ENCODE measurements at regions not wholly inside any gene's neighbourhood (a gene's known extent, or its start where the extent isn't known, plus 50 kb on each side); places are given as distances from the start of the nearest gene placed in this dataset.

DNA sequence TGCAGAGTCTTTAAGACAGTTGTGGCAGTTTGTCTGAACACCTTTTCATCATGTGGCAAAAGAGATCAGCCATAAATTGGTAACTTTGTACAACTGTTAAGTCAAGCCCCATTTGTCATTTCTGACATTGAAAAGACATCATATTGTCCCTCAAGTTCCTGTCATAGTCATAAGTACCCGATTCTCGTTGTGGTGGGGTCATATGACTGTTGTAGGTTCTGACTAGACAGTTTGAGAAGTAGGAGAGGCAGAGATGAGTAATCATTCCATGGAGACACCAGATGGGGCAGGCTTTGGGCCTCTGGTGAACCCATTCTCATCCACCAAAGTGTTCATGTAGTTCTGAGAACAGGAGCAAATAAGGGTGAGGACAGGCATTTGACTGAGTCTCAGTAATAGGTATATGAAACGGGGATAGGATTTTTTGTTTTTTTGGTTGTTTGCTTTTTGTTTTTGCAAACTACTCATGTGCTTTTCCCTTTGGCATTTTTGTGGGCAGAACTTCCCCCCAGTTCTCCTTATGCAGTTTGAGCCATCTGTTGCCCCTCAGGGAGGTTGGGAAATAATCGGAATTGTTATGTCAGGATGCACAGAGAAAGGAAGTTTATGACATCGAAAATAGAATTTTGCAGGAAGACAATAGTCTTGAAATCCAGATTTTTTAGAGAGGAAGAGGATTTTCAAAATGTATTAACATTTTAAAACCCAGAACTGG is 86.9 kb upstream of the KCNE2 start (continued):
- TF ChIP-seq, protein P1, sequence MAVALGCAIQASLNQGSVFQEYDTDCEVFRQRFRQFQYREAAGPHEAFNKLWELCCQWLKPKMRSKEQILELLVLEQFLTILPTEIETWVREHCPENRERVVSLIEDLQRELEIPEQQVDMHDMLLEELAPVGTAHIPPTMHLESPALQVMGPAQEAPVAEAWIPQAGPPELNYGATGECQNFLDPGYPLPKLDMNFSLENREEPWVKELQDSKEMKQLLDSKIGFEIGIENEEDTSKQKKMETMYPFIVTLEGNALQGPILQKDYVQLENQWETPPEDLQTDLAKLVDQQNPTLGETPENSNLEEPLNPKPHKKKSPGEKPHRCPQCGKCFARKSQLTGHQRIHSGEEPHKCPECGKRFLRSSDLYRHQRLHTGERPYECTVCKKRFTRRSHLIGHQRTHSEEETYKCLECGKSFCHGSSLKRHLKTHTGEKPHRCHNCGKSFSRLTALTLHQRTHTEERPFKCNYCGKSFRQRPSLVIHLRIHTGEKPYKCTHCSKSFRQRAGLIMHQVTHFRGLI (tag by site-specific recombination; IDR thresholded peaks at IDR 0.05), result no peak

DNA sequence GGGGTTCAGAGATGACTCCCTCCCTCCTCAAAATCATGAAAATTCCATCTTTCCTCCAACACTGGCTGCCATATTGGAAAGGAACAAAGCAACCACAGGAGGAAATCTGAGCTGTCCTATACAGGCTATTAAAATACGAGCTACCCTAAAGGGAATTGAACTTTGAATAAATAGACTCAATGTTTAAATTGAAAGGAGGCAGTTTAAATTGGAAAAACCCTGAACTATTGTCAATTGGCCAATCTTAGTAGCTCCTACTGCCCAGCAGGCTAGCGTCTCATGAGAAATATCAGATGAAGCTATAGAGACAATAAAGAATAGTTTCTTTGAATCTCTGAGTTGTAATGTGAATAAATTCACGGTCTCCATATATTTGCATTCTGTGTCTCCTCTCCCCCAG is 85.4 kb upstream of the KCNE2 start:
- Histone ChIP-seq H3K4me3 (ENCODE audit: low read depth, low read length) (no peak overlapping the region), H3K36me3 (ENCODE audit: control insufficient read depth in 2 of 2, insufficient read depth in 1 of 2, low read length in 2 of 2) (no peaks in the 10 kb centered on the region), H3K9me3 (ENCODE audit: control insufficient read depth, insufficient read depth, low read depth, low read length) (no peaks in the 10 kb centered on the region), H3K27ac (ENCODE audit: extremely low read depth, low read depth, low read length) (no peak overlapping the region), H3K4me1 (ENCODE audit: control insufficient read depth, insufficient read depth, low read length) (no peaks in the 10 kb centered on the region; the same call in 1 of the 2 replicates)
- POLR2A ChIA-PET, result no interaction called here
- CTCF ChIA-PET, result interaction anchor here (1.1 to 1.2 kb wide), 2 partner anchors 38 to 69 kb away, joined by 3 read pairs; no protein-coding TSS in a partner anchor
- no peak for TF ChIP-seq ZNF837 (tag by site-specific recombination; IDR thresholded peaks at IDR 0.05)
- no peak for TF ChIP-seq ZBTB8A (tag by site-specific recombination; IDR thresholded peaks at IDR 0.05)
- TF ChIP-seq ZNF776 (tag by site-specific recombination; IDR thresholded peaks at IDR 0.05; ENCODE audit: borderline replicate concordance), result no peak
- TF ChIP-seq ZNF624 (tag by site-specific recombination; IDR thresholded peaks at IDR 0.05), result no peak
- TF ChIP-seq ZBTB7A (tag by site-specific recombination; IDR thresholded peaks at IDR 0.05; ENCODE audit: low read depth), result no peak
- TF ChIP-seq, protein P2, sequence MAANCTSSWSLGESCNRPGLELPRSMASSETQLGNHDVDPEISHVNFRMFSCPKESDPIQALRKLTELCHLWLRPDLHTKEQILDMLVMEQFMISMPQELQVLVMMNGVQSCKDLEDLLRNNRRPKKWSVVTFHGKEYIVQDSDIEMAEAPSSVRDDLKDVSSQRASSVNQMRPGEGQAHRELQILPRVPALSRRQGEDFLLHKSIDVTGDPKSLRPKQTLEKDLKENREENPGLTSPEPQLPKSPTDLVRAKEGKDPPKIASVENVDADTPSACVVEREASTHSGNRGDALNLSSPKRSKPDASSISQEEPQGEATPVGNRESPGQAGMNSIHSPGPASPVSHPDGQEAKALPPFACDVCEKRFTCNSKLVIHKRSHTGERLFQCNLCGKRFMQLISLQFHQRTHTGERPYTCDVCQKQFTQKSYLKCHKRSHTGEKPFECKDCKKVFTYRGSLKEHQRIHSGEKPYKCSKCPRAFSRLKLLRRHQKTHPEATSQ (tag by site-specific recombination; IDR thresholded peaks at IDR 0.05), result no peak
- no peak for TF ChIP-seq ZNF121 (tag by site-specific recombination; IDR thresholded peaks at IDR 0.05)
- no peak for TF ChIP-seq ZNF311 (tag by site-specific recombination; IDR thresholded peaks at IDR 0.05; ENCODE audit: borderline replicate concordance)
- TF ChIP-seq ZNF114 (tag by site-specific recombination; IDR thresholded peaks at IDR 0.05), result no peak
- TF ChIP-seq, protein P3, sequence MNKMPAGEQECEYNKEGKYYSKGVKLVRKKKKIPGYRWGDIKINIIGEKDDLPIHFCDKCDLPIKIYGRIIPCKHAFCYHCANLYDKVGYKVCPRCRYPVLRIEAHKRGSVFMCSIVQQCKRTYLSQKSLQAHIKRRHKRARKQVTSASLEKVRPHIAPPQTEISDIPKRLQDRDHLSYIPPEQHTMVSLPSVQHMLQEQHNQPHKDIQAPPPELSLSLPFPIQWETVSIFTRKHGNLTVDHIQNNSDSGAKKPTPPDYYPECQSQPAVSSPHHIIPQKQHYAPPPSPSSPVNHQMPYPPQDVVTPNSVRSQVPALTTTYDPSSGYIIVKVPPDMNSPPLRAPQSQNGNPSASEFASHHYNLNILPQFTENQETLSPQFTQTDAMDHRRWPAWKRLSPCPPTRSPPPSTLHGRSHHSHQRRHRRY (tag by site-specific recombination; IDR thresholded peaks at IDR 0.05), result no peak
- no peak for TF ChIP-seq ZNF132 (tag by site-specific recombination; IDR thresholded peaks at IDR 0.05; ENCODE audit: borderline replicate concordance)
- TF ChIP-seq, protein P4, sequence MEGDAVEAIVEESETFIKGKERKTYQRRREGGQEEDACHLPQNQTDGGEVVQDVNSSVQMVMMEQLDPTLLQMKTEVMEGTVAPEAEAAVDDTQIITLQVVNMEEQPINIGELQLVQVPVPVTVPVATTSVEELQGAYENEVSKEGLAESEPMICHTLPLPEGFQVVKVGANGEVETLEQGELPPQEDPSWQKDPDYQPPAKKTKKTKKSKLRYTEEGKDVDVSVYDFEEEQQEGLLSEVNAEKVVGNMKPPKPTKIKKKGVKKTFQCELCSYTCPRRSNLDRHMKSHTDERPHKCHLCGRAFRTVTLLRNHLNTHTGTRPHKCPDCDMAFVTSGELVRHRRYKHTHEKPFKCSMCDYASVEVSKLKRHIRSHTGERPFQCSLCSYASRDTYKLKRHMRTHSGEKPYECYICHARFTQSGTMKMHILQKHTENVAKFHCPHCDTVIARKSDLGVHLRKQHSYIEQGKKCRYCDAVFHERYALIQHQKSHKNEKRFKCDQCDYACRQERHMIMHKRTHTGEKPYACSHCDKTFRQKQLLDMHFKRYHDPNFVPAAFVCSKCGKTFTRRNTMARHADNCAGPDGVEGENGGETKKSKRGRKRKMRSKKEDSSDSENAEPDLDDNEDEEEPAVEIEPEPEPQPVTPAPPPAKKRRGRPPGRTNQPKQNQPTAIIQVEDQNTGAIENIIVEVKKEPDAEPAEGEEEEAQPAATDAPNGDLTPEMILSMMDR (tag by site-specific recombination; IDR thresholded peaks at IDR 0.05), result no peak
- TF ChIP-seq, protein P5, sequence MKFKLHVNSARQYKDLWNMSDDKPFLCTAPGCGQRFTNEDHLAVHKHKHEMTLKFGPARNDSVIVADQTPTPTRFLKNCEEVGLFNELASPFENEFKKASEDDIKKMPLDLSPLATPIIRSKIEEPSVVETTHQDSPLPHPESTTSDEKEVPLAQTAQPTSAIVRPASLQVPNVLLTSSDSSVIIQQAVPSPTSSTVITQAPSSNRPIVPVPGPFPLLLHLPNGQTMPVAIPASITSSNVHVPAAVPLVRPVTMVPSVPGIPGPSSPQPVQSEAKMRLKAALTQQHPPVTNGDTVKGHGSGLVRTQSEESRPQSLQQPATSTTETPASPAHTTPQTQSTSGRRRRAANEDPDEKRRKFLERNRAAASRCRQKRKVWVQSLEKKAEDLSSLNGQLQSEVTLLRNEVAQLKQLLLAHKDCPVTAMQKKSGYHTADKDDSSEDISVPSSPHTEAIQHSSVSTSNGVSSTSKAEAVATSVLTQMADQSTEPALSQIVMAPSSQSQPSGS (tag by site-specific recombination; IDR thresholded peaks at IDR 0.05; ENCODE audit: low read depth), result no peak
- TF ChIP-seq ZEB2 (tag by site-specific recombination; IDR thresholded peaks at IDR 0.05), result no peak
- TF ChIP-seq, protein P6, sequence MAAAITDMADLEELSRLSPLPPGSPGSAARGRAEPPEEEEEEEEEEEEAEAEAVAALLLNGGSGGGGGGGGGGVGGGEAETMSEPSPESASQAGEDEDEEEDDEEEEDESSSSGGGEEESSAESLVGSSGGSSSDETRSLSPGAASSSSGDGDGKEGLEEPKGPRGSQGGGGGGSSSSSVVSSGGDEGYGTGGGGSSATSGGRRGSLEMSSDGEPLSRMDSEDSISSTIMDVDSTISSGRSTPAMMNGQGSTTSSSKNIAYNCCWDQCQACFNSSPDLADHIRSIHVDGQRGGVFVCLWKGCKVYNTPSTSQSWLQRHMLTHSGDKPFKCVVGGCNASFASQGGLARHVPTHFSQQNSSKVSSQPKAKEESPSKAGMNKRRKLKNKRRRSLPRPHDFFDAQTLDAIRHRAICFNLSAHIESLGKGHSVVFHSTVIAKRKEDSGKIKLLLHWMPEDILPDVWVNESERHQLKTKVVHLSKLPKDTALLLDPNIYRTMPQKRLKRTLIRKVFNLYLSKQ (tag by site-specific recombination; IDR thresholded peaks at IDR 0.05; ENCODE audit: borderline replicate concordance), result no peak
- TF ChIP-seq ZNF341 (tag by site-specific recombination; IDR thresholded peaks at IDR 0.05; ENCODE audit: low read depth), result no peak
- TF ChIP-seq, protein P7, sequence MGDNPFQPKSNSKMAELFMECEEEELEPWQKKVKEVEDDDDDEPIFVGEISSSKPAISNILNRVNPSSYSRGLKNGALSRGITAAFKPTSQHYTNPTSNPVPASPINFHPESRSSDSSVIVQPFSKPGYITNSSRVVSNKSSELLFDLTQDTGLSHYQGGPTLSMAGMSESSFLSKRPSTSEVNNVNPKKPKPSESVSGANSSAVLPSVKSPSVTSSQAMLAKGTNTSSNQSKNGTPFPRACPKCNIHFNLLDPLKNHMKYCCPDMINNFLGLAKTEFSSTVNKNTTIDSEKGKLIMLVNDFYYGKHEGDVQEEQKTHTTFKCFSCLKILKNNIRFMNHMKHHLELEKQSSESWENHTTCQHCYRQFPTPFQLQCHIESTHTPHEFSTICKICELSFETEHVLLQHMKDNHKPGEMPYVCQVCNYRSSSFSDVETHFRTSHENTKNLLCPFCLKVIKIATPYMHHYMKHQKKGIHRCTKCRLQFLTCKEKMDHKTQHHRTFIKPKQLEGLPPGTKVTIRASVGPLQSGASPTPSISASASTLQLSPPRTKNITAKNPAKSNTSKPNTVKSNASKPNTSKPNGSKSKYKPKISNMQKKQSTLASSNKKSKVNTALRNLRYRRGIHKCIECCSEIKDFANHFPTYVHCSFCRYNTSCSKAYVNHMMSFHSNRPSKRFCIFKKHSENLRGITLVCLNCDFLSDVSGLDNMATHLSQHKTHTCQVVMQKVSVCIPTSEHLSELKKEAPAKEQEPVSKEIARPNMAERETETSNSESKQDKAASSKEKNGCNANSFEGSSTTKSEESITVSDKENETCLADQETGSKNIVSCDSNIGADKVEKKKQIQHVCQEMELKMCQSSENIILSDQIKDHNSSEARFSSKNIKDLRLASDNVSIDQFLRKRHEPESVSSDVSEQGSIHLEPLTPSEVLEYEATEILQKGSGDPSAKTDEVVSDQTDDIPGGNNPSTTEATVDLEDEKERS (tag by site-specific recombination; IDR thresholded peaks at IDR 0.05), result no peak
